ENCODE measurements at regions not wholly inside any gene's neighbourhood (a gene's known extent, or its start where the extent isn't known, plus 50 kb on each side); places are given as distances from the start of the nearest gene placed in this dataset.

- no peak for DNase-seq
These were observed 315.8 kb upstream of the CCDC54 start for GRCh38 chr3:107061466-107061865.

DNA sequence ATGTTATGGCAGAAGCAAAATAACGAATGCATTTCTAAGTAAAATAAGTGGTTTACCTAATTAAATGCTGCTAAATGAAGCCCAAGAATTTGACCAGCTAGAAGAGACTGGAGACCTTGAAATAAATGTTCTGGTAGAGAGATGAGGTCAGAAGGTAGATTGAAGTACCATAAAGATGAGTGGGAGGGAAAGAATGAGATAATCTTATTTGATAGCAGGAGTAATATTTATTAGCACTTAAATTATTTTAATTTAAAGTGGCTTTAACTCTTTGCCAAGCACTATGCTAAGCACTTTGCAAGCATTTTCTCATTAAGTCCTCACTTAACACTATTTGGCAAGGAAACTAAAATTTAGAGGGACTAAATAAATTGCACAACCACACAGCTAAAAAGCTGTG lies 314.9 kb upstream of the CCDC54 start:
- DNase-seq: no peak

- no peak for DNase-seq
These were observed 314.5 kb upstream of the CCDC54 start for GRCh38 chr3:107062787-107063186.

DNA sequence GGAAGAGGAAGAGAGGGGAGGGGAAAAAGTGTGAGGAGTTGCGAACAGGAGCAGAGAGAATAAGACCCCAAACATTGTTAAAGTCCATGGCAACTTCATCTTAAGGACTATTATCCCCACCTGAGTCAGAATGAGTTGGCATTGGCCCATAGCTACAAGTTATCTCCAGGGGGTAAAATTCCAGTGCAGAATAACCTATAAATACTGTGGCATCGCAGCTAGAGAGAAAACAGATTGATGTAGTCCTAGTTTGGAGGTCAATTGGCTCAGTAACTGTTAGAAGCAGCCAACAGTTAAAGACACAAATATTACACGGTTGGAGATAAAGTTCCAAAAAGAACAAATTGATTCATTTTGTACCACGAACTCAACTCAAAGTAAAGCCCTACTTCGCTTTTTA lies 313.9 kb upstream of the CCDC54 start:
- no peak for DNase-seq

DNA sequence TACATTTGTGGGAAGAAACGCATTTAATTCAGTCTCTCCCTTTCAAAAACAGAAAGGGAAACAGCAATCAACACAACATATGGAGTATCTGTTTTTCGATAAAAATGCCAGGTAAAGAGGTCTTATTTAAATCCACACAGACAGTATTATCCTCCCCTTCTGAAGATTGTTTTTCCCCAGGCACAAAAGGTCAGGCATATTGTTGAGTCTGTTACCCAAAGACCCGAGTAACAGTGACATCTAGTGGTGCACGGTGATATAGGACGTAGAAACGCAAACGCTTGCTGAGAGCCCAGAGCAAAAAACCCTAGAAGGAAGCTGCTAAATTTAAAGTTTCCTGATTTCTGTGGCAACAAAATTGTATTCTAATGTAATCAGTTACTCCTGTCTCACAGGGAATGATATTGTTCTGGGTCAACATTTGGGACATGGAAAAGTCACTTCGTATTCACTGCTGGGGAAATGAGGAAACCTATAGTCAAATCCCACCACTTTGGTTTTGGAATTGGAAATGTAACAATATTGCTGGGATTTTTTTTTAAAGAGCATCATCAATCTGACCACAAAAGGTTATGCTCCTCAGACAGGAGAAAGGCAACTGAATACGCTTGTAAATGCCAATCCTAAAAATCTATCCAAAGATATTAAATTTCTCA lies 312.7 kb upstream of the CCDC54 start:
- peak; percentile 22 for DNase-seq

DNA sequence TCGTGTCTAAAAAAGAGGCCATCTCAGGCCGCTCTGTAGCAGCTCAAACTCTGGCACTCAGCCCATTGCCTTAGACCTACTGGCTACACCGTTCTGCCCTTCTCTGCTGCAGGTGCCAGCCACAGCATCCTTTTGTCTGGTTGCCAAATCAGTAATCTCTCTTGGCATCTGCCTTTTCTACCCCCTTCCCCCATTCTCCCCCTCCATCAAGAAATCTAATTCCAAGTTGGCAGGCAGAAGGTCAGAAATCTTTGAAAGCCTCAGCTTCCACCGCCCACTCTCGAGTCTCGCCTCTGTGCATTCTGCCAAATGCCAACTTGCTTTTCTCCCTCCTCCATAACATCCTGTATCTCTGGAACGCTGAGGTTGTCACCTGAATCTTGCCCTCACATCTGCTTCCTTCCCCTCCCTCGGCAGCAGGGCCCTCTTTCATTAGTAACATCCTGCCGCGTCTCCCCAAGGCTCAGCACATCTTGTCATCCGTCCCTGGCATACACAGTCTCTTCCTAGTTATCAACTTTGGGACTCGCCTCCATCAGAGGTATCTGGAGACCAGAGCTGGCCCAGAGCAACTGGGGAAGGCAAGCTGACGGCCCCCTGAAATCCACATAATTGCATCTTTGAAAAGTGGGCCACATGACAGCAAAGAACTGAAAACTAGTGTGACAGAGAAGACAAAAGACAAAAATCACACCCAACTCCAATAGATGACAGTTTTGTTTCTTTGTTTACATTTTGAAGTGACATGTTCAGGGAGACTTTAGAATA lies 312.0 kb upstream of the CCDC54 start:
- no peak for DNase-seq

- DNase-seq: no peak
These were observed 309.8 kb upstream of the CCDC54 start for GRCh38 chr3:107067421-107067820.

GRCh38 chr3:107068980-107069379 lies 308.3 kb upstream of the CCDC54 start:
- DNase-seq: no peak

DNA sequence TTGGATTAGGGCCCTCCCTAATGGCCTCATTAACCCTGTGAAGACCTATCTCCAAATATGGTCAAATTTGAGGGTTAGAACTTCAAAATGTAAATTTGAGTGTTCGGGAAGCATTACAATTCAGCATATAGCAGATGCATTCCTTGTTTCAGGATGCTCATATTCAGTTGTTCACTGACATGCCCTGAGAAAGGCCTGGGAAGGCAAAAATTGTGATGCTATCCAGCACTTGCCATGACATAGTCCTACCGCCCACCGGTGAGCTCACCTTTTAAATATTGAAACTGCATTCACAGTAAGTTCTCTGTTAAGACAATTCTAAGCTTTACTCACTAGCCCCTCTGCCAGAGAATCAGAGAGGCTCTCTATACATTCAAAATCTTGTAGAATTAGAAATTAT lies 300.3 kb upstream of the CCDC54 start:
- DNase-seq: no peak

DNA sequence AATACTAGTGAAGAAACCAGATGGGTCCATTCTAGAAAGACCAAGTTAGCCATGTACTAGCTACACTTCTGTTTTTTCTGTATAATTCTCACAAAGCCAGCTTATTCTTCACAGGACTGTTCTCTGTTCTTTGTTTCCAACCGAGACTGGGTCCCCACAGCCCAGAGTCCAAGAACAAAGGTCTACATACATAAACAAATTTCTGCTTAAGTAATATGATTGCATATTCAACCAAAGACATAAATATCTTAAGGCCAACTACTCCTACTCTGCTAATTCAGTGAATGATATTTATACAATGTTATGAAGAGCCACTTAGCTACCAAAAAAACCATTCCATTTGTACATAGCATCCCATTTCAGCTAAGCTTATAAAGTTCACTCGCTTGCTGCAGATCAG lies 299.8 kb upstream of the CCDC54 start:
- DNase-seq: no peak

GRCh38 chr3:107082527-107082926 lies 294.7 kb upstream of the CCDC54 start:
- no peak for DNase-seq

- no peak for DNase-seq
These were observed 292.0 kb upstream of the CCDC54 start for GRCh38 chr3:107085261-107085660.

GRCh38 chr3:107092121-107092520 lies 285.1 kb upstream of the CCDC54 start:
- no peak for DNase-seq

DNA sequence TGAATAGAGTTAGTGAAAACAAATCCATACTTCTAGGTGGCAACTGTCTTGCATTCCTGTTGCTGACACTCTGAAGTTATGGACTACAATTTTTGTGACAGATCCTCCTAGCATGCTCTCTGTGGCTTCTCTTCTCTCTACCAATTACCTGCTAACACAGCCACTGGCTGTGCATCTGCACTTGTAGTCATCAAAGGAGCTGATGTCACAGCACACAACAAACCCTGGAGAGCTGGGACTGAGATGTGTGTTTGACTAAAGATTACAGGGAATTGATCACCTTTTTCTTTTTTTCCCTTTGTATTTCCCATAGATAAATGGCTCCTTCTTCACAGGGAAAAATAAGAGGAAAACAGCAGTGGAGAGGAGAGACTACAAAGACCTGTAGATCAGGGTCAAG lies 278.4 kb upstream of the CCDC54 start:
- DNase-seq: no peak

DNA sequence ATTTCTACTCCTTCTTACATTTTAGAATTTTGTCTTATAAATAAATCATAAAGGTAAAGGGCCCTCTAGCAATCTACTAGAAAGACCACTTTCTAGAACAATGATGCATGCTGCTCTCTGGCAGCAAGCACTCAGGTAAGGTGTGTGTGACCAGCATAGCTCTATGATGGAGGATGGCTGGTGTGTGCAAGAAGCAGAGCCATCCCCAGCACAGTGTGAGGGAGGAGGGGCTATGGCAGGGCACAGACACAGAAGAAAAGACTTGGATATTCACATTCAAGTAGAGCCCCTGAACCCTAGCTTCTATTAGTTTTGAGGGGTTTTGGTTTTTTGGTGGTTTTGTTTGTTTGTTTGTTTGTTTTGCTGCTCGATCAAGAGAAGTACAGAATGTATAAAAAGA lies 277.1 kb upstream of the CCDC54 start:
- DNase-seq: no peak

- no peak for DNase-seq
These were observed 276.7 kb upstream of the CCDC54 start for GRCh38 chr3:107100573-107100972.

GRCh38 chr3:107103786-107104185 lies 273.5 kb upstream of the CCDC54 start:
- no peak for DNase-seq

- no peak for DNase-seq
These were observed 270.9 kb upstream of the CCDC54 start for GRCh38 chr3:107106316-107106715.

DNA sequence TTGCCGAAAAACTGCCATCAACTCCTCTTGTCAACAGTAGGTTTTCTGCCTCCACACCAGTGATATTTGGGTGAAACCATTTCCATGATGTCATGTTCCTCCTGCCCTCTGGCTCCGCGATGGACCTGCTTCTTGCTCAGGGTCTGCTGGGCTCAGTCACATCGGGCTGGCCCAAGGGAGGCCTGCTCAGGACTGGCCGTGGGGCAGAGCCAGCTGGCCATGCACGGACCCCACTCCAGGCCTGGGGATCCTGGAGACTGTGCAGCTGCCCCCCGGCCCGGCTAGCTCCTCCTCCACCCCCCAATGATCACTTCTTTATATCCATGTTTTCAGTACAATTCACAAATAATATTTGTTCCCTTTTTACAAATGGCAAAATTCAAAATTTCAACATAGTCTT lies 270.3 kb upstream of the CCDC54 start:
- DNase-seq: no peak

- no peak for DNase-seq
These were observed 266.5 kb upstream of the CCDC54 start for GRCh38 chr3:107110596-107111305.

- DNase-seq: no peak
These were observed 265.4 kb upstream of the CCDC54 start for GRCh38 chr3:107111872-107112271.

- DNase-seq: no peak
These were observed 264.9 kb upstream of the CCDC54 start for GRCh38 chr3:107112356-107112755.

DNA sequence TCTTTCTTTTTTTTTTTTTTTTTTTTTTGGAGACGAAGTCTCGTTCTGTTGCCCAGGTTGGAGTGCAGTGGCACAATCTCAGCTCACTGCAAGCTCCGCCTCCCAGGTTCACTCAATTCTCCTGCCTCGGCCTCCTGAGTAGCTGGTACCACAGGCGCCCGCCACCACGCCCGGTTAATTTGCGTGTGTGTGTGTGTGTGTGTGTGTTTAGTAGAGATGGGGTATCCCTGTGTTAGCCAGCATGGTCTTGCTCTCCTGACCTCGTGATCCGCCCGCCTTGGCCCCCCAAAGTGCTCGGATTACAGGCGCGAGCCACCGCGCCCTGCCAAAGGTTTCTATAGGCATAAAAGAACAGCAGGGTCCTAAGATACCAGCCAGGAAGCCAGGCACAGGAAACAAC lies 261.0 kb upstream of the CCDC54 start:
- DNase-seq: no peak

DNA sequence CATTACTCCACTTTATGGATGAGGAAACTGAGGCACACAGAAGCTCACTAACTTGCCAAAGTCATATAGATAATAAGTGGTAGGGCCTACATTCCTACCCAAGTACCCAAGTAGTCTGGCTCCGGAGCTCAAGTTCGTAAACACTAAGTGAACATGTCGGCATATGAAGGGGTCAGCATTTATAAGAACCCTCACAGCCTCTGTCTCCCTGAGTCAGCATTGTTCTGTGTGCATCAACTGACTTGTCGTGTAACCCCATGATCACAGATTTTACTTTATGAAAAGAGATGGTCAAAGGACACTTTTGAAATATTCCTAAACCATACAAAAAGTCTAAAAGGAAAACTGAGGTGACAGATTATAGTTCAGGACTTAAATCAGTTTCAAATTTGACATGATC lies 260.1 kb upstream of the CCDC54 start:
- DNase-seq: no peak
